Neutrophil (primary cell): ENCODE measurements at regions not wholly inside any gene's neighbourhood (a gene's known extent, or its start where the extent isn't known, plus 50 kb on each side); places are given as distances from the start of the nearest gene placed in this dataset.

Experiments used
- H3K27ac ChIP-seq: fragments of 200-600 bp; sonication (generic); 2 replicates; pipeline ENCODE4 v1.5.1; 2016; ENCODE audit warnings: mild to moderate bottlenecking, moderate library complexity
- H3K27me3 ChIP-seq: fragments of 200-600 bp; sonication (generic); 2 replicates; pipeline ENCODE4 v1.6.0; 2016; ENCODE audit warnings: mild to moderate bottlenecking
- H3K36me3 ChIP-seq: fragments of 200-600 bp; sonication (generic); 2 replicates; pipeline ENCODE4 v1.5.1; 2017
- H3K4me1 ChIP-seq, 2 experiments: fragments of 200-600 bp in 1 of 2; sonication (generic) in 1 of 2; 1 replicate in 1 of 2; 2 replicates in 1 of 2; pipeline versions ENCODE4 v1.5.1 to v1.6.1; 2013 to 2016; ENCODE audit warnings: low read depth in 1 of 2, low read length in 1 of 2, mild to moderate bottlenecking in 1 of 2, moderate library complexity in 1 of 2; ENCODE audit not compliant: control insufficient read depth in 1 of 2, insufficient read depth in 1 of 2
- H3K4me3 ChIP-seq, 2 experiments: fragments of 200-600 bp in 1 of 2; sonication (generic) in 1 of 2; 1 replicate in 1 of 2; 2 replicates in 1 of 2; pipeline ENCODE4 v1.5.1; 2013 to 2016; ENCODE audit warnings: low read depth in 1 of 2, low read length in 1 of 2, mild to moderate bottlenecking in 1 of 2, moderate library complexity in 1 of 2
- H3K9me3 ChIP-seq: fragments of 200-600 bp; sonication (generic); 2 replicates; pipeline ENCODE4 v1.5.1; 2016
- CTCF ChIP-seq: fragments of 200-600 bp; sonication (generic); IDR thresholded peaks from 2 replicates; pipeline ENCODE4 v1.5.1; 2016; ENCODE audit warnings: antibody characterized with exemption

GRCh38 chr5:58135571-58136335 lies 324.1 kb downstream of the PLK2 start:
- Histone ChIP-seq H3K36me3 (no peaks in the 10 kb centered on the region), H3K4me3 (no peak overlapping the region), H3K9me3 (no peaks in the 10 kb centered on the region), H3K27me3 (no peaks in the 10 kb centered on the region), H3K27ac (no peak overlapping the region), H3K4me1 (no peaks in the 10 kb centered on the region)
- no peak for TF ChIP-seq CTCF

- H3K9me3 ChIP-seq: no peaks in the 10 kb centered on the region
- H3K36me3 ChIP-seq: no peaks in the 10 kb centered on the region
- no peak overlapping the region for H3K27ac ChIP-seq
- no peak overlapping the region for H3K4me3 ChIP-seq
- no peak for TF ChIP-seq CTCF
- H3K27me3 ChIP-seq: no peaks in the 10 kb centered on the region
- no peaks in the 10 kb centered on the region for H3K4me1 ChIP-seq
Observed at GRCh38 chr5:58133631-58134296, 326.1 kb downstream of the PLK2 start.

- no peaks in the 10 kb centered on the region for H3K9me3 ChIP-seq
- H3K4me1 ChIP-seq: no peaks in the 10 kb centered on the region
- no peaks in the 10 kb centered on the region for H3K27me3 ChIP-seq
- H3K4me3 ChIP-seq: no peak overlapping the region
- H3K27ac ChIP-seq: no peak overlapping the region
- no peak for TF ChIP-seq CTCF
- H3K36me3 ChIP-seq: no peaks in the 10 kb centered on the region
Observed at GRCh38 chr5:58133216-58133615, 326.7 kb downstream of the PLK2 start.

GRCh38 chr5:58127255-58128220 lies 332.3 kb downstream of the PLK2 start:
- Histone ChIP-seq H3K4me3 (no peak overlapping the region), H3K27ac (no peak overlapping the region), H3K36me3 (no peaks in the 10 kb centered on the region), H3K4me1 (no peaks in the 10 kb centered on the region), H3K9me3 (no peaks in the 10 kb centered on the region), H3K27me3 (no peaks in the 10 kb centered on the region)
- TF ChIP-seq CTCF: no peak

GRCh38 chr5:58123501-58123900 lies 336.4 kb downstream of the PLK2 start:
- H3K27me3 ChIP-seq: no peaks in the 10 kb centered on the region
- TF ChIP-seq CTCF: no peak
- no peaks in the 10 kb centered on the region for H3K9me3 ChIP-seq

More at GRCh38 chr5:58123501-58123900, 336.4 kb downstream of the PLK2 start:
- Histone ChIP-seq H3K4me1 (no peaks in the 10 kb centered on the region), H3K36me3 (no peaks in the 10 kb centered on the region), H3K4me3 (no peak overlapping the region), H3K27ac (no peak overlapping the region)
